ENCODE measurements at regions not wholly inside any gene's neighbourhood (a gene's known extent, or its start where the extent isn't known, plus 50 kb on each side); places are given as distances from the start of the nearest gene placed in this dataset.

DNA sequence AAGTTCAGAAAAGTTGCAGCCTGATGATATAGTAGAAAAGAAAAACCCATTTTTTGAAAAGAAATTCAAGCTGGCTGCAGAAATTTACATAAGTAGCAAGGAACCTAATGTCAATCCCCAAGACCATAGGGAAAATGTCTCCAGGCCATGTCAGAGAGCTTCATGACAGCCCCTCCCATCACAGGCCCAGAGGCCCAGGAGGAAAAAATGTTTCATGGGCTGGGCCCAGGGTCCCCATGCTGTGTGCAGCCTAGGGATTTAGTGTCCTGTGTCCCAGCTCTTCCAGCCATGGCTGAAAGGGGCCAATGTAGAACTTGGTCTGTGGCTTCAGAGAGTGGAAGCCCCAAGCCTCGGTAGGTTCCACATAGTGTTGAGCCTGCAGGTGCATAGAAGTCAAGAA is 220.3 kb downstream of the CSNK1G3 start:
- no peak overlapping the region for H3K27ac ChIP-seq (ENCODE audit: low read depth, low read length)
- H3K9me3 ChIP-seq (ENCODE audit: control insufficient read depth in 3 of 3, low read length in 3 of 3): no peaks in the 10 kb centered on the region
- H3K4me3 ChIP-seq (ENCODE audit: low read length in 3 of 3): no peak overlapping the region
- H3K4me1 ChIP-seq (ENCODE audit: control insufficient read depth in 3 of 3, insufficient read depth in 3 of 3, low read length in 3 of 3): no peaks in the 10 kb centered on the region
- no peaks in the 10 kb centered on the region for H3K36me3 ChIP-seq (ENCODE audit: control insufficient read depth in 3 of 3, insufficient read depth in 3 of 3, low read length in 3 of 3)
- H3K27me3 ChIP-seq (ENCODE audit: control insufficient read depth in 3 of 3, insufficient read depth in 3 of 3, low read length in 3 of 3): no peaks in the 10 kb centered on the region
- H3K9ac ChIP-seq (ENCODE audit: low read depth in 1 of 3, low read length in 3 of 3): no peak overlapping the region

GRCh38 chr5:123722451-123722850 is 210.5 kb downstream of the CSNK1G3 start:
- H3K4me1 ChIP-seq (ENCODE audit: control insufficient read depth in 3 of 3, insufficient read depth in 3 of 3, low read length in 3 of 3): no peaks in the 10 kb centered on the region
- H3K9me3 ChIP-seq (ENCODE audit: control insufficient read depth in 3 of 3, low read length in 3 of 3): no peaks in the 10 kb centered on the region
- no peak overlapping the region for H3K27ac ChIP-seq (ENCODE audit: low read depth, low read length)
- no peak overlapping the region for H3K4me3 ChIP-seq (ENCODE audit: low read length in 3 of 3)
- no peaks in the 10 kb centered on the region for H3K27me3 ChIP-seq (ENCODE audit: control insufficient read depth in 3 of 3, insufficient read depth in 3 of 3, low read length in 3 of 3)
- no peaks in the 10 kb centered on the region for H3K36me3 ChIP-seq (ENCODE audit: control insufficient read depth in 3 of 3, insufficient read depth in 3 of 3, low read length in 3 of 3)
- H3K9ac ChIP-seq (ENCODE audit: low read depth in 1 of 3, low read length in 3 of 3): no peak overlapping the region

DNA sequence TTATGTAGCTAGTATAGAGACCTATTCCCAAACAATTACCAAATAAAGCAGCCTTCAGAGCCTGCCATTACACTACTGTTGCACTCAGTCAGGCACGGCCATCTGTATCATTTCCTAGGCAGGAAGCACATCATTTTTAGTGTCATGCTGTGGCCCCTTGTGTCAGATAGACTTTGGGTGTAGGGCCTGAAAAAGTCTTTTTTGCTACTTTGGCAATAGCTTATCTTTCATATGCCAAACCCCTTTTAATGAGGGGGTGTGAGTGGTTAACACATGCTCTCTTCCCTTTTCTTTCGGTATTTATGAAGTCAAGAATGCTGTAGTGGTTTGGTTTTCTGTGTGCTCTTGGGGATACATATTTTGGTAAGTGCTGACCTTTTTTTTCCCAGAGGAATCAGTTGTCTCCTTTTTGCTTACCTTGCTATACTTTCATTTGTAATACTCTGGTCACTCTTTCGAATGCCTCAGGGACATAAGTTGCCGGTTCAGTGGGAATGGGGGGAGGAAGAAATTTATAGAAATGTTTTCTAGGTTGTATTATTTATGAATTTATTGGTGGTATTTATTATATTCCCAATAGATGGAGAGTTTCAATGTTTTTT is 209.8 kb downstream of the CSNK1G3 start:
- Histone ChIP-seq H3K27ac (ENCODE audit: low read depth, low read length) (no peak overlapping the region), H3K9me3 (ENCODE audit: control insufficient read depth in 3 of 3, low read length in 3 of 3) (no peaks in the 10 kb centered on the region), H3K9ac (ENCODE audit: low read depth in 1 of 3, low read length in 3 of 3) (no peak overlapping the region)

DNA sequence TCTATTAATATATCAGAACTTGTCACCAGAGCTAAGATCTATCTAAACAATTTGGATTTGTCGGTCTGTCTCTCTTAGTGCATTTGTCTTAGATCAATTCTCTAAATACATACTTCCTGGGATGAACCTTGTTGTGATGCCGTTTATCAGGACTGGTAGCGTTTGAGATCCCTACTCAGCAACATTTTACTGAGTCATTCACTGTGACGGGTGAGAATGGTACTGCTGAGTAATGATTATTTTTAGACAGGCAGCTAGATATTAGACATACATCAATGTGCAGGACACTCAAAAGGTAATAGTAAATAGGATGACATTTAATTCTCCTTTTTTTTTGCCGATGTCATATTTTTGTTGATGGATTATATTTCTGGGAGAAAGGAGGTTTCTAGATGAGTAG is 209.0 kb downstream of the CSNK1G3 start:
- no peak overlapping the region for H3K9ac ChIP-seq (ENCODE audit: low read depth in 1 of 3, low read length in 3 of 3)
- no peaks in the 10 kb centered on the region for H3K4me1 ChIP-seq (ENCODE audit: control insufficient read depth in 3 of 3, insufficient read depth in 3 of 3, low read length in 3 of 3)
- no peaks in the 10 kb centered on the region for H3K27me3 ChIP-seq (ENCODE audit: control insufficient read depth in 3 of 3, insufficient read depth in 3 of 3, low read length in 3 of 3)
- H3K27ac ChIP-seq (ENCODE audit: low read depth, low read length): no peak overlapping the region
- no peaks in the 10 kb centered on the region for H3K36me3 ChIP-seq (ENCODE audit: control insufficient read depth in 3 of 3, insufficient read depth in 3 of 3, low read length in 3 of 3)
- H3K4me3 ChIP-seq (ENCODE audit: low read length in 3 of 3): no peak overlapping the region
- no peaks in the 10 kb centered on the region for H3K9me3 ChIP-seq (ENCODE audit: control insufficient read depth in 3 of 3, low read length in 3 of 3)

More for the DNA sequence above, 209.8 kb downstream of the CSNK1G3 start:
- Histone ChIP-seq H3K36me3 (ENCODE audit: control insufficient read depth in 3 of 3, insufficient read depth in 3 of 3, low read length in 3 of 3) (no peaks in the 10 kb centered on the region), H3K27me3 (ENCODE audit: control insufficient read depth in 3 of 3, insufficient read depth in 3 of 3, low read length in 3 of 3) (no peaks in the 10 kb centered on the region), H3K4me3 (ENCODE audit: low read length in 3 of 3) (no peak overlapping the region), H3K4me1 (ENCODE audit: control insufficient read depth in 3 of 3, insufficient read depth in 3 of 3, low read length in 3 of 3) (no peaks in the 10 kb centered on the region)

- no peak overlapping the region for H3K27ac ChIP-seq (ENCODE audit: low read depth, low read length)
- no peak overlapping the region for H3K4me3 ChIP-seq (ENCODE audit: low read length in 3 of 3)
- H3K4me1 ChIP-seq (ENCODE audit: control insufficient read depth in 3 of 3, insufficient read depth in 3 of 3, low read length in 3 of 3): no peaks in the 10 kb centered on the region
- H3K9ac ChIP-seq (ENCODE audit: low read depth in 1 of 3, low read length in 3 of 3): no peak overlapping the region
- no peaks in the 10 kb centered on the region for H3K27me3 ChIP-seq (ENCODE audit: control insufficient read depth in 3 of 3, insufficient read depth in 3 of 3, low read length in 3 of 3)
- no peaks in the 10 kb centered on the region for H3K9me3 ChIP-seq (ENCODE audit: control insufficient read depth in 3 of 3, low read length in 3 of 3)
- H3K36me3 ChIP-seq (ENCODE audit: control insufficient read depth in 3 of 3, insufficient read depth in 3 of 3, low read length in 3 of 3): no peaks in the 10 kb centered on the region
Measured at GRCh38 chr5:123720339-123720738, 208.4 kb downstream of the CSNK1G3 start.

DNA sequence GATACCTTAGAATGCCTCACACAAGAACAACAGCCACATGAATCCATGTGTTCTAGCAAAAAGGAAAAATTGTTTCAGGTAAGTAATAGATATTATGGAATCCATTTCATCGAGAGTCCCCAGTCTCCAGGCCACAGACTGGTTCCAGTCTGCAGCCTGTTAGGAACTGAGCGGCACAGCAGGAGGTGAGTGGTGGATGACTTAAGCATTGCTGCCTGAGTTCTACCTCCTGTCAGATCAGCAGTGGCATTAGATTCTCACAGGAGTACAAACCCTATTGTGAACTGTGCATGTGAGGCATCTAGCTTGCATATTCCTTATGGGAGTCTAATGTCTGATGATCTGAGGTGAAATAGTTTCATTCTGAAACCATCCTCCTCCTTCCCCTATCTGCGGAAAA is 207.0 kb downstream of the CSNK1G3 start:
- Histone ChIP-seq H3K27ac (ENCODE audit: low read depth, low read length) (no peak overlapping the region), H3K9ac (ENCODE audit: low read depth in 1 of 3, low read length in 3 of 3) (no peak overlapping the region), H3K4me3 (ENCODE audit: low read length in 3 of 3) (no peak overlapping the region), H3K9me3 (ENCODE audit: control insufficient read depth in 3 of 3, low read length in 3 of 3) (no peaks in the 10 kb centered on the region), H3K36me3 (ENCODE audit: control insufficient read depth in 3 of 3, insufficient read depth in 3 of 3, low read length in 3 of 3) (no peaks in the 10 kb centered on the region), H3K27me3 (ENCODE audit: control insufficient read depth in 3 of 3, insufficient read depth in 3 of 3, low read length in 3 of 3) (no peaks in the 10 kb centered on the region), H3K4me1 (ENCODE audit: control insufficient read depth in 3 of 3, insufficient read depth in 3 of 3, low read length in 3 of 3) (no peaks in the 10 kb centered on the region)

DNA sequence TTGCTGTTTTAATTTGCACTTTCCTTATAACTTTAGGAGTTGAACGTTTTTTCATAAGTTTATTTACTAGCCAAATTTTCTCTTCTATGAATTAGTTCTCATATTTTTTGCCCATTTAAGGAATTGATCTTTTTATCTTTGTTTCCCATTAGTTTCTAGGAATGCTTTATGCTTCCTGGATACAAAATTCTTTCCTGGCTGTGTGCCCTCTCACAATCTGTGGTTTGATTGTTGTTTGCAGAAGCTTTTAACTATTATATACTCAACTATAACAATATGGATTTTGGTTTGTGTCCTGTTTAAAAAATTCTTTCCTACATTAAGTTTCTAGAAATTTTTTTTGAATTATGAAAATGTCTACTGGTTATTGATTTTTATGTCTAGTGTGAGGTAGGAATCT is 206.3 kb downstream of the CSNK1G3 start:
- no peak overlapping the region for H3K27ac ChIP-seq (ENCODE audit: low read depth, low read length)
- H3K9me3 ChIP-seq (ENCODE audit: control insufficient read depth in 3 of 3, low read length in 3 of 3): peaks cover 0 to 3% (median 2%) of the 10 kb centered on the region in 3 donors
- no peaks in the 10 kb centered on the region for H3K27me3 ChIP-seq (ENCODE audit: control insufficient read depth in 3 of 3, insufficient read depth in 3 of 3, low read length in 3 of 3)

GRCh38 chr5:123717139-123717538 is 205.2 kb downstream of the CSNK1G3 start:
- Histone ChIP-seq H3K9me3 (ENCODE audit: control insufficient read depth in 3 of 3, low read length in 3 of 3) (peaks cover 0 to 3% (median 2%) of the 10 kb centered on the region in 3 donors), H3K4me1 (ENCODE audit: control insufficient read depth in 3 of 3, insufficient read depth in 3 of 3, low read length in 3 of 3) (no peaks in the 10 kb centered on the region), H3K4me3 (ENCODE audit: low read length in 3 of 3) (no peak overlapping the region), H3K27me3 (ENCODE audit: control insufficient read depth in 3 of 3, insufficient read depth in 3 of 3, low read length in 3 of 3) (no peaks in the 10 kb centered on the region), H3K36me3 (ENCODE audit: control insufficient read depth in 3 of 3, insufficient read depth in 3 of 3, low read length in 3 of 3) (no peaks in the 10 kb centered on the region), H3K27ac (ENCODE audit: low read depth, low read length) (no peak overlapping the region), H3K9ac (ENCODE audit: low read depth in 1 of 3, low read length in 3 of 3) (no peak overlapping the region)

More for the DNA sequence above, 206.3 kb downstream of the CSNK1G3 start:
- H3K4me3 ChIP-seq (ENCODE audit: low read length in 3 of 3): no peak overlapping the region
- H3K36me3 ChIP-seq (ENCODE audit: control insufficient read depth in 3 of 3, insufficient read depth in 3 of 3, low read length in 3 of 3): no peaks in the 10 kb centered on the region
- H3K9ac ChIP-seq (ENCODE audit: low read depth in 1 of 3, low read length in 3 of 3): no peak overlapping the region
- H3K4me1 ChIP-seq (ENCODE audit: control insufficient read depth in 3 of 3, insufficient read depth in 3 of 3, low read length in 3 of 3): no peaks in the 10 kb centered on the region

GRCh38 chr5:123710031-123710430 is 198.1 kb downstream of the CSNK1G3 start:
- Histone ChIP-seq H3K27ac (ENCODE audit: low read depth, low read length) (no peak overlapping the region), H3K9me3 (ENCODE audit: control insufficient read depth in 3 of 3, low read length in 3 of 3) (peaks cover 0 to 6% (median 2%) of the 10 kb centered on the region in 3 donors), H3K4me3 (ENCODE audit: low read length in 3 of 3) (no peak overlapping the region), H3K4me1 (ENCODE audit: control insufficient read depth in 3 of 3, insufficient read depth in 3 of 3, low read length in 3 of 3) (peaks cover 0 to 4% (median 0%) of the 10 kb centered on the region in 3 donors), H3K27me3 (ENCODE audit: control insufficient read depth in 3 of 3, insufficient read depth in 3 of 3, low read length in 3 of 3) (no peaks in the 10 kb centered on the region), H3K36me3 (ENCODE audit: control insufficient read depth in 3 of 3, insufficient read depth in 3 of 3, low read length in 3 of 3) (no peaks in the 10 kb centered on the region), H3K9ac (ENCODE audit: low read depth in 1 of 3, low read length in 3 of 3) (no peak overlapping the region)

- Histone ChIP-seq H3K4me3 (ENCODE audit: low read length in 3 of 3) (no peak overlapping the region), H3K36me3 (ENCODE audit: control insufficient read depth in 3 of 3, insufficient read depth in 3 of 3, low read length in 3 of 3) (no peaks in the 10 kb centered on the region), H3K4me1 (ENCODE audit: control insufficient read depth in 3 of 3, insufficient read depth in 3 of 3, low read length in 3 of 3) (peaks cover 0 to 4% (median 0%) of the 10 kb centered on the region in 3 donors), H3K9me3 (ENCODE audit: control insufficient read depth in 3 of 3, low read length in 3 of 3) (peaks cover 0 to 6% (median 2%) of the 10 kb centered on the region in 3 donors), H3K9ac (ENCODE audit: low read depth in 1 of 3, low read length in 3 of 3) (no peak overlapping the region), H3K27me3 (ENCODE audit: control insufficient read depth in 3 of 3, insufficient read depth in 3 of 3, low read length in 3 of 3) (no peaks in the 10 kb centered on the region), H3K27ac (ENCODE audit: low read depth, low read length) (no peak overlapping the region)
Measured at GRCh38 chr5:123709422-123709821, 197.4 kb downstream of the CSNK1G3 start.
